ENCODE measurements at regions not wholly inside any gene's neighbourhood (a gene's known extent, or its start where the extent isn't known, plus 50 kb on each side); places are given as distances from the start of the nearest gene placed in this dataset.

- no peak for TF ChIP-seq EZH2 (IDR thresholded peaks at IDR 0.05; ENCODE audit: insufficient read depth, low read length)
- no peak for TF ChIP-seq CTCF (IDR thresholded peaks at IDR 0.05; ENCODE audit: insufficient read depth, low read depth, low read length)
Measured at GRCh38 chr11:70731271-70732022, 333.1 kb downstream of the CTTN start.
